T-helper 1 cell treated with Interleukin-12 subunit alpha and Interleukin-12 subunit beta and Interleukin-4 antibody, amounts not matched to agents 30 ng/mL and 1 ng/mL, for 36 hours (primary cell): ENCODE measurements at regions not wholly inside any gene's neighbourhood (a gene's known extent, or its start where the extent isn't known, plus 50 kb on each side); places are given as distances from the start of the nearest gene placed in this dataset.

Source experiments
- intact Hi-C: fragments of 100-400 bp; cut with micrococcal nuclease; formaldehyde crosslinking; loops from one replicate; pipeline ENCODE4 v1.15.1; 2024

GRCh38 chr1:181863736-181864135, 197.8 kb downstream of the ZNF648 start:
- intact Hi-C loops, result no loop called here

DNA sequence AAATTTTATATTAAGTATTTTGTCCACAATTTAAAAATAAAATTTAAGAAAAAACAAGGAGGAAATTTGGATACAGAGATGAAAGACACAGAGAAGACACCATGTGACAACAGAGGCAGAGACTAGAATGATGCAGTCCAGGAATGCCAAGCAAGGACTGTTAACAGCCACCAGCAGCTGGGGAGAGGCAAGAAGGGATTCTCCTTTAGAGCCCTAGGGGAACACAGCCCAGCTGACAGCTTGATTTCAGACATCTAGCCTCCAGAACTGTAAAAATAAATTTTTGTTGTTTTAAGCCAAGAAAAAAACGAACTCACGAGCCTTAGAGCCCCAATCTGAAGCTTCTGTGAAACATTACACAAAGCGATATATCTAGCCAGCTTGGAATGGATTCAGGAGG, 198.5 kb downstream of the ZNF648 start:
- intact Hi-C loops, result no loop called here

GRCh38 chr1:181858135-181858534, 203.4 kb downstream of the ZNF648 start:
- intact Hi-C loops, result no loop called here
